Body of pancreas (tissue), 4 donors: ENCODE measurements at regions not wholly inside any gene's neighbourhood (a gene's known extent, or its start where the extent isn't known, plus 50 kb on each side); places are given as distances from the start of the nearest gene placed in this dataset.

Experiments
- POLR2A ChIP-seq, 3 donors: fragments of 450-650 bp; IDR thresholded peaks; one replicate each; pipeline ENCODE4 v1.6.1; 2016; ENCODE audit warnings: antibody characterized with exemption in 3 of 3, mild to moderate bottlenecking in 2 of 3
- TF ChIP-seq, protein P1 (sequence below), 7 experiments: fragments of 450-650 bp in 4 of 7; fragments of 200-600 bp in 3 of 7; sonication (generic) in 3 of 7; IDR thresholded peaks; one replicate each; pipeline ENCODE4 v1.5.1; 2016 to 2019; ENCODE audit warnings: antibody characterized with exemption in 7 of 7

DNA sequence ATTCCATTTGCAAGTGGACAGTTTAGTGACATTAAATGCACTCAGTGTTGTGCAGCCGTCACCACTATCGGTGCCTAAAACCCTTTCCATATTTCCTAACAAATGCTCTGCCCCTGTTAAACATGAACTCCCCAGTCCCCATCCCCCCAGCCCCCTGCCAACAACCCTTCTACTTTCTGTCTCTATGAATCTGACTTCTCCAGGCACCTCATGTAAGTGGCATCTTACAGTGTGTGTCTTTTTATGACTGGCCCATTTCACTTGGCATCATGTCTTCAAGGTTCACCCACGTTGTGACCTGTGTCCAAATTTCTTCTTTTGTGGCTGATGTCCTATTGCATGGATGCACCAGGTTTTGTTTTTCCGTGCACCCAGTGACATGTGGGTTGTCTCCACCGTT lies 140.9 kb upstream of the GPC1 start:
- TF ChIP-seq, protein P1, sequence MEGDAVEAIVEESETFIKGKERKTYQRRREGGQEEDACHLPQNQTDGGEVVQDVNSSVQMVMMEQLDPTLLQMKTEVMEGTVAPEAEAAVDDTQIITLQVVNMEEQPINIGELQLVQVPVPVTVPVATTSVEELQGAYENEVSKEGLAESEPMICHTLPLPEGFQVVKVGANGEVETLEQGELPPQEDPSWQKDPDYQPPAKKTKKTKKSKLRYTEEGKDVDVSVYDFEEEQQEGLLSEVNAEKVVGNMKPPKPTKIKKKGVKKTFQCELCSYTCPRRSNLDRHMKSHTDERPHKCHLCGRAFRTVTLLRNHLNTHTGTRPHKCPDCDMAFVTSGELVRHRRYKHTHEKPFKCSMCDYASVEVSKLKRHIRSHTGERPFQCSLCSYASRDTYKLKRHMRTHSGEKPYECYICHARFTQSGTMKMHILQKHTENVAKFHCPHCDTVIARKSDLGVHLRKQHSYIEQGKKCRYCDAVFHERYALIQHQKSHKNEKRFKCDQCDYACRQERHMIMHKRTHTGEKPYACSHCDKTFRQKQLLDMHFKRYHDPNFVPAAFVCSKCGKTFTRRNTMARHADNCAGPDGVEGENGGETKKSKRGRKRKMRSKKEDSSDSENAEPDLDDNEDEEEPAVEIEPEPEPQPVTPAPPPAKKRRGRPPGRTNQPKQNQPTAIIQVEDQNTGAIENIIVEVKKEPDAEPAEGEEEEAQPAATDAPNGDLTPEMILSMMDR (IDR thresholded peaks at IDR 0.05) = no peak
- TF ChIP-seq POLR2A (IDR thresholded peaks at IDR 0.05) = no peak
